Karpas-422 (cell line): ENCODE measurements at regions not wholly inside any gene's neighbourhood (a gene's known extent, or its start where the extent isn't known, plus 50 kb on each side); places are given as distances from the start of the nearest gene placed in this dataset.
"Not testable (repeated sequence)": the region's sequence is repeated elsewhere in the genome, so short reads cannot be mapped to it uniquely, and the experiment has no call there.

Experiments
- DNase-seq: peaks from one replicate; pipeline ENCODE4 v3.0.0-alpha.2; 2015
- H2AFZ ChIP-seq: fragments of 200-600 bp; sonication (generic); 2 replicates; pipeline ENCODE4 v1.6.1; 2014; ENCODE audit warnings: antibody characterized with exemption, low read length, mixed read lengths
- H3K27ac ChIP-seq: fragments of 200-600 bp; sonication (generic); 2 replicates; pipeline ENCODE4 v1.5.1; 2014; ENCODE audit warnings: mild to moderate bottlenecking, low read length, moderate library complexity
- H3K27me3 ChIP-seq: fragments of 200-600 bp; sonication (generic); 2 replicates; pipeline ENCODE4 v1.6.1; 2014; ENCODE audit warnings: low read length, mixed read lengths
- H3K36me3 ChIP-seq: fragments of 200-600 bp; sonication (generic); 2 replicates; pipeline ENCODE4 v1.6.1; 2014; ENCODE audit warnings: low read length, mixed read lengths; ENCODE audit not compliant: insufficient read depth
- H3K4me1 ChIP-seq: fragments of 200-600 bp; sonication (generic); 2 replicates; pipeline ENCODE4 v1.6.1; 2014; ENCODE audit warnings: mild to moderate bottlenecking, low read length, mixed read lengths
- H3K4me2 ChIP-seq: fragments of 200-600 bp; sonication (generic); 2 replicates; pipeline ENCODE4 v1.6.1; 2014; ENCODE audit warnings: low read length, low read depth, mild to moderate bottlenecking; ENCODE audit not compliant: poor library complexity, severe bottlenecking
- H3K4me3 ChIP-seq: fragments of 200-600 bp; sonication (generic); 2 replicates; pipeline ENCODE4 v1.5.1; 2014; ENCODE audit warnings: mild to moderate bottlenecking, antibody characterized with exemption, low read length, mixed read lengths
- H3K79me2 ChIP-seq: fragments of 200-600 bp; sonication (generic); 2 replicates; pipeline ENCODE4 v1.6.1; 2014; ENCODE audit warnings: mild to moderate bottlenecking, low read length, mixed read lengths
- H3K9ac ChIP-seq: fragments of 200-600 bp; sonication (generic); 2 replicates; pipeline ENCODE4 v1.6.0; 2014; ENCODE audit warnings: low read length
- H3K9me2 ChIP-seq: fragments of 200-600 bp; sonication (generic), shearing (Covaris generic); replicated peaks from 2 replicates; pipeline ENCODE4 v1.6.0; 2014; ENCODE audit warnings: mild to moderate bottlenecking, low read length, moderate library complexity; ENCODE audit not compliant: insufficient read depth
- H3K9me3 ChIP-seq: fragments of 300-700, 200-600 bp; sonication (generic); 2 replicates; pipeline ENCODE4 v1.6.1; 2014; ENCODE audit warnings: low read length, mixed read lengths
- H4K20me1 ChIP-seq: fragments of 200-600 bp; sonication (generic); 2 replicates; pipeline ENCODE4 v1.6.1; 2014; ENCODE audit warnings: mild to moderate bottlenecking, antibody characterized with exemption, low read length, low read depth; ENCODE audit not compliant: insufficient read depth

DNA sequence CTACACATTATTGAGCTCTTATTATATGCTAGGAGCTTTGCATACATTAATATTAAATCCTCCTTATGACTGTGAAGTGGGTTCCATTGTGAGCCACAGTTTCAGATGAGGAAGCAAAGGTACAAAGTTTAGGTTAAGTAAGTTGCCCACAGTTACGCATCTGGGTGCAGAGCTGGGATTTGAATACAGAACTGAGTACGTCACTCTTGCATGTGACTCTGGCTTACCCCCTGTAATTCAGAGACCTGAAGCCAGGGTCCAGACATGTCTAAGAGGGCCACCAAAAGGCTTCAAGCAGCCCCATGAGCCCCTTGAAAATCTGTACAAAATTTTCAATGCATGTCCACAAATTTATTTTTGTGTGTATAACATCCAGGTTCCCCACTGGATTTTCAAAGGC is 71.8 kb downstream of the KLF15 start:
- no peaks in the 10 kb centered on the region for H4K20me1 ChIP-seq
- H2AFZ ChIP-seq, result no peak overlapping the region
- H3K4me2 ChIP-seq, result no peak overlapping the region
- no peak for DNase-seq
- no peaks in the 10 kb centered on the region for H3K79me2 ChIP-seq
- no peak overlapping the region for H3K4me3 ChIP-seq
- no peak overlapping the region for H3K27ac ChIP-seq
- H3K9me2 ChIP-seq, result no peaks in the 10 kb centered on the region
- H3K9ac ChIP-seq, result no peak overlapping the region
- no peaks in the 10 kb centered on the region for H3K4me1 ChIP-seq
- no peaks in the 10 kb centered on the region for H3K36me3 ChIP-seq
- H3K27me3 ChIP-seq, result no peaks in the 10 kb centered on the region
- no peaks in the 10 kb centered on the region for H3K9me3 ChIP-seq

DNA sequence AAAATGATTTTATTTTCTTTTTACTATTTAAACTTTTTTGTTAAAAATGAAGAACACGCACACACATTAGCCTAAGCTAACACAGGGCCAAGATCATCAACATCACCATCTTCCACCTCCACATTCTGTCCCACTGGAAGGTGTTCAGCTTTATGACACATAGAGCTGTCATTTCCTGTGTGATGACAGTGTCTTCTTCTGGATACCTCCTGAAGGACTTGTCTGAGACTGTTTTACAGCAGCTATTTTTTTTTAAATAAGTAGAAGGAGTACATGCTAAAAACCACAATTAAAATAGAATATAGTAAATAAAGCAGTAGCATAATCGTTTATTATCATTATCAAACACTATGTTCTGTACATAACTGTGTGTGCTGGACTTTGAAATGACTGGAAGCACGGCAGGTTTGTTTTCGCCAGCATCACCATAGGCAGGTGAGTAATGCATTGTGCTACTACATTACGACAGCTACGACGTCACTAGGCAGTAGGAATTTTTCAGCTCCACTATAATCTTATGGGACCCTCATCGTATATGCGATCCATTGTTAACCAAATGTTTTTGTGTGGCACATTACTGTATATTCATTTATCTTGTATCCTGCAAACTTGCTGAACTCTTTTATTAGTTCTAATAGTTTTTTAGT is 72.8 kb downstream of the KLF15 start:
- Histone ChIP-seq H3K4me2 (no peak overlapping the region), H2AFZ (no peak overlapping the region), H3K79me2 (no peaks in the 10 kb centered on the region), H3K9ac (no peak overlapping the region), H3K27me3 (no peaks in the 10 kb centered on the region), H3K27ac (no peak overlapping the region), H3K4me1 (no peaks in the 10 kb centered on the region), H3K9me3 (no peaks in the 10 kb centered on the region), H4K20me1 (no peaks in the 10 kb centered on the region), H3K9me2 (no peaks in the 10 kb centered on the region), H3K36me3 (no peaks in the 10 kb centered on the region), H3K4me3 (no peak overlapping the region)
- DNase-seq, result no peak

DNA sequence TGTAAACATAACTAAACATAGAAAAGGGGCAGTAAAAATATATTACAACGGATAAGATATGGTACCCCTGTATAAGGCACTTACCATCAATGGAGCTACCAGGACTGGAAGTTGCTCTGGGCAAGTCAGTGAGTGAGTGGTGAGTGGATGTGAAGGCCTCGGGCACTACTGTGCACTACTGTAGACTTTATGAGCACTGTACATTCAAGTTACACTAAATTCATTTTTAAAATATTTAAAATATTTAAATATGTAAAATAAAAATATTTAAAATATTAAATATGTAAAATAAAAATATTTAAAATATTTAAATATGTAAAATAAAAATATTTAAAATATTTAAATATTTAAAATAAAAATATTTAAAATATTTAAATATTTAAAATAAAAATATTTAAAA is 73.6 kb downstream of the KLF15 start:
- H3K9me2 ChIP-seq, H3K4me2 ChIP-seq, H3K27me3 ChIP-seq, H3K4me1 ChIP-seq, H3K9ac ChIP-seq, DNase-seq, H2AFZ ChIP-seq, H4K20me1 ChIP-seq, H3K4me3 ChIP-seq, H3K9me3 ChIP-seq, H3K79me2 ChIP-seq, H3K27ac ChIP-seq, H3K36me3 ChIP-seq: not testable (repeated sequence)

DNA sequence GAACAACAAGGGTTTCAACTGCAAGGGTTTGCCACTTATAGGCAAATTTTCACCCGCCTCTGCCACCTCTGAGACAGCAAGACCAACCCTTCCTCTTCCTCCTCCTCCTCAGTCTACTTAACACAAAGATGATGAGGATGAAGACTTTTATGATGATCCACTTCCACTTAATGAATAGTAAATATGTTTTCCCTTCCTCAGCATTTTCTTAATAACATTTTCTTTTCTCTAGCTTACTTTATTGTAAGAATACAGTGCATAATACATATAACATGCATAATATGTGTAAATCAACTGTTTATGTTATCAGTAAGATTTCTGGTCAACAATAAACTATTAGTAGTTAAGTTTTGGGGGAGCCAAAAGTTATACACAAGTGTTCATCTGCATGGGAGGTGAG is 77.4 kb downstream of the KLF15 start:
- Histone ChIP-seq H3K4me2 (no peak overlapping the region), H2AFZ (no peak overlapping the region), H3K79me2 (no peaks in the 10 kb centered on the region), H3K9ac (no peak overlapping the region), H3K9me3 (no peaks in the 10 kb centered on the region), H3K4me1 (no peaks in the 10 kb centered on the region), H3K27ac (no peak overlapping the region), H3K36me3 (no peaks in the 10 kb centered on the region), H3K9me2 (no peaks in the 10 kb centered on the region), H3K4me3 (no peak overlapping the region), H4K20me1 (no peaks in the 10 kb centered on the region), H3K27me3 (no peaks in the 10 kb centered on the region)
- DNase-seq, result no peak

DNA sequence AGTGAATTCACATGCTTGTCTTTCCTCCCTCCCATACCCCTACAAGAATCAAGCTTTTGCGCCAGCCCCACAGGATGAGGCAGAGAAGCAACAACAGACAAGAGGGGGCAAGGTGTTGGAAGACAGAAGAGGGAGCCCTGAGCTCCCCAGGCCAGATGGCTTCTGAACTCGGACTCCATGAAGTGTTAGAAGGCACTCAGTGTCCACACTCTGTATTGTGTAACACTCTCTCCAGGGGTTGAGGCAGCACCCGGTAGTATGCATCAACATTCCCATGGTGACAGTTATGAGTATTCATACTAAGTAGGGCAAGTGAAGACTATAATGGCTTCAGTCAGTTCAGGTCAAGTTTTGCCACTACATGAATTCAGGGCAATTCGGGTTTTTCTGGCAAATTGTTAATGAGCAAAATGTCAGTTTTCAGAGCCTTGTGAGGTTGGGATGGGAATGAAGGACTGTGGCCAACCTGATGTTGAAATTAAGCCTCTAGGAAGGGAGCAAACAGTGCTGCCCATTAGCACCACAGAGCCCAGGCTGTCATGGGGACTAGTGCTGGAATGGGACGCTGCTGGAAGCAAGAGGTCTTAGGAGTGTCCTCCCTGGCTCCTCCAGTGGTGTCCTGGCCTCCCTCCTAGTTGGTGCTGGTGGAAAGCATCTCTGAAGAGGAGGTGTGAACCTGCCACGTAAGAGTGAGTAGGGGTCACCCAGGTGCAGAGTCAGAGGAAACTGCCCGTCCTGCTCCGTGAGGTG is 79.4 kb downstream of the KLF15 start:
- H3K9me2 ChIP-seq, result no peaks in the 10 kb centered on the region
- H3K4me2 ChIP-seq, result no peak overlapping the region
- no peaks in the 10 kb centered on the region for H3K4me1 ChIP-seq
- no peaks in the 10 kb centered on the region for H3K9me3 ChIP-seq
- H3K79me2 ChIP-seq, result no peaks in the 10 kb centered on the region
- no peak for DNase-seq
- H3K9ac ChIP-seq, result no peak overlapping the region
- no peaks in the 10 kb centered on the region for H3K36me3 ChIP-seq
- no peaks in the 10 kb centered on the region for H3K27me3 ChIP-seq
- H4K20me1 ChIP-seq, result no peaks in the 10 kb centered on the region
- no peak overlapping the region for H3K27ac ChIP-seq
- no peak overlapping the region for H2AFZ ChIP-seq
- no peak overlapping the region for H3K4me3 ChIP-seq

DNA sequence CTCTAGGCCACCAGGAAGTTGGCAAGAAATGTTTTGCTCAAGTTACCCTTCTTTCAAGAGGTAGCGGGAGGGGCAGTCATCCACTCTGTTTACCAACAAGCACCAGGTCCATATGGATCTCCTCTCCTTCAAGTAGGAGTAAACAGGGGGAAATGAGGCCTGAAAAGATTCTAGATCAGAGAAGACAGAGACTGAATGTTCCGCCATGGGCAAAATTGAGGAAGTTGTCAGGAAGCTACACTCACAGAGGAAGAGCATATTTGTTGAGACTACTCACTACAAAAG is 81.6 kb downstream of the KLF15 start:
- Histone ChIP-seq H3K27me3 (no peaks in the 10 kb centered on the region), H4K20me1 (no peaks in the 10 kb centered on the region), H3K4me1 (no peaks in the 10 kb centered on the region), H3K9me2 (no peaks in the 10 kb centered on the region), H3K27ac (no peak overlapping the region), H3K4me2 (no peak overlapping the region), H3K79me2 (no peaks in the 10 kb centered on the region), H3K4me3 (no peak overlapping the region), H3K36me3 (no peaks in the 10 kb centered on the region), H2AFZ (no peak overlapping the region; the same call in 1 of the 2 replicates), H3K9ac (no peak overlapping the region), H3K9me3 (no peaks in the 10 kb centered on the region)
- no peak for DNase-seq

DNA sequence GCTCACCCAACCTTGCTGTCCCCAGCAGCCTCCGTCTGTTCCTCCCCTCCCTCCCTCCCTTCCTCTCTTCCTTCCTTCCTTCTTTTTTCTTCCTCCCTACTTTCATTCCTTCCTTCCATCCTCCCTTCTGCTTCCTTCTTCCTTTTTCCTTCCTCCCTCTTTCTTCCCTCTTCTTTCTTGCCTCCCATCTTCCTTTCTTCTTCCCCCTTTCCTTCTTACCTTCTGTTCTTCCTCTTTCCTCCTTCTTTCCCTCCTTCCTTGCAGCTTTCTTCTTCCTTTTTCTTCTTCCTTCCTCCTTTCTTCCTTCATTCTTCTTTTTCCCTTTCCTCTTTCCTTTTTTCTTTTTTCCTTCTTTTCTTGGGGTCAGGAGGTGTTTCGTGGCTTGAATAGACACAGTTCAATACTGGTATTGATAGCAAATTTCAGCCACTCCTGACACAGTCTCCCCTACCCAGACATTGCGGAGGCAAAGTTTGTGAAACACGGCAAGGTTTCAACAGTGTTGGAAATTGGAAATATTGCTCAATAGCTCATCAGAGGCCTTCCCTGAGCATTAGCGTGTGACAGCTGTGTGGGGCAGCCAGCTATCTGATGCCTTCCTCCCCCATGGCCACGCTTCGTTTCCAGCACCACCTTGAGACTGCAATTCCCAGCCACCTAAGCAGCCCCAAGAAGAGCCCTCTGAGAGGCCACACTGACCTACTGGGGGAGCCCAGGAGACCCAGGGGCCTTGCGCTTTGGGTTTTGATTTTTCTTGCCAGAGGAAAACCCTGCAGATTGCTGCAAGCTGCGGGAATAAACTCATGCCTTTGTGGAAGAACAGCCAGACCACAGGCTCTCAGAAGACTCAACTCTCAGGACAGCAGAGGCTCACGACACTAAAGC is 82.2 kb downstream of the KLF15 start:
- Histone ChIP-seq H3K9ac (no peak overlapping the region), H2AFZ (no peak overlapping the region), H4K20me1 (no peaks in the 10 kb centered on the region), H3K27me3 (no peaks in the 10 kb centered on the region), H3K36me3 (no peaks in the 10 kb centered on the region), H3K79me2 (no peaks in the 10 kb centered on the region), H3K4me2 (no peak overlapping the region), H3K4me1 (no peaks in the 10 kb centered on the region), H3K9me2 (no peaks in the 10 kb centered on the region), H3K27ac (no peak overlapping the region), H3K9me3 (no peaks in the 10 kb centered on the region), H3K4me3 (no peak overlapping the region)
- no peak for DNase-seq

DNA sequence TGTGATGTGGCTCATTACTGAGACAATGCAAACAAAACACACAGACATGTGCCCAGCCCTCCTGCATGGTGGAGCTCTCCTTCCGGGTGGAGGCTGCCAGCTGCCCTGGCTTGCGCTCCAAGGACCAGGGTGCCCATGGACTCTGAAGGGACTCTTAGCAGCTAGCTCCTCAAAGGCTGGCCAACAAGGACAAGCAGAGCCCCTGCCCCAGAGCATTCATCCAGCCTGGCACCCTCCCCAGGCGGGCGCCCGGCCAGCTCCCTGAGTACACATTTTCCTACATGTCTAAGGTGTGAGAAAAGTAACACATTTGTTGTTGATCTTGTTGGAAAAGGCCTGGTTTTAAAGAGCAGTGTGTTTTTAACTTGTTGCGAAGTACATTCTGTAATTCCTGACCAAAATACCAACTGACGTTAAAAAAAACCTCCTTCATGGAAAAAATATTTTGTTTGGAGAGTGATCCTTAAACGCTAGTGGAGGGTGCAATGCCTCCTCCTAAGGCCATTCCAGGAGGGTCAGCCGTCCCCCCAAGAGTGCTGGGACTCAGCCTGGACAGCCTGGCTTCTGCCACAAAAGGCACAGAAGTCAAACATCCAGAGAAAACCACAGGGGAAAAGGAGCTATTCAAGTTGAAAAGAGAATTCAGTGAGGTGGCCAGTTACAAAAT is 86.9 kb downstream of the KLF15 start:
- no peaks in the 10 kb centered on the region for H3K27me3 ChIP-seq
- H3K9ac ChIP-seq, result no peak overlapping the region
- no peak for DNase-seq
- no peak overlapping the region for H3K4me3 ChIP-seq
- no peak overlapping the region for H2AFZ ChIP-seq
- no peak overlapping the region for H3K27ac ChIP-seq
- no peaks in the 10 kb centered on the region for H4K20me1 ChIP-seq
- no peaks in the 10 kb centered on the region for H3K9me2 ChIP-seq
- H3K4me2 ChIP-seq, result no peak overlapping the region
- H3K79me2 ChIP-seq, result no peaks in the 10 kb centered on the region
- no peaks in the 10 kb centered on the region for H3K4me1 ChIP-seq
- no peaks in the 10 kb centered on the region for H3K36me3 ChIP-seq
- H3K9me3 ChIP-seq, result no peaks in the 10 kb centered on the region
